ENCODE measurements at regions not wholly inside any gene's neighbourhood (a gene's known extent, or its start where the extent isn't known, plus 50 kb on each side); places are given as distances from the start of the nearest gene placed in this dataset.

DNA sequence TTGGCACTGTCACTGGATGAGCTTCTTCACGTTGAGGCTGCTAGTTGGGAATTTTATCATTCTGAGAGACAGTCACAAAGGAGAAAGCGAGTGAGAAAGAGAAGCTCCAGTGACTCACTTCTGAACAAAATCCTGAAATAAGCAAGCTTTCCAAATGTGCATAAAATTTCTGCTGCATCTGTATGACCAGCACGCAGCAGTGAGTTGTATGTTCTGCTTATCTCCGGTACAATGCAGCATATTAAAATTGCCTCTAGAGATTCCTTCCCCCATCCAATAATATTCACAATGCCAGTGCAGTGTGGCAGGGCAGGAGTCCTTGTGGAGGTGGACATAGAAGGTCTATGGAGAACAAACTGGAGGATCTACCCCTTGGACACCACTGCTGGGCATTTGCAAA, 290.5 kb downstream of the ADGB start:
- TF ChIP-seq, protein P1, sequence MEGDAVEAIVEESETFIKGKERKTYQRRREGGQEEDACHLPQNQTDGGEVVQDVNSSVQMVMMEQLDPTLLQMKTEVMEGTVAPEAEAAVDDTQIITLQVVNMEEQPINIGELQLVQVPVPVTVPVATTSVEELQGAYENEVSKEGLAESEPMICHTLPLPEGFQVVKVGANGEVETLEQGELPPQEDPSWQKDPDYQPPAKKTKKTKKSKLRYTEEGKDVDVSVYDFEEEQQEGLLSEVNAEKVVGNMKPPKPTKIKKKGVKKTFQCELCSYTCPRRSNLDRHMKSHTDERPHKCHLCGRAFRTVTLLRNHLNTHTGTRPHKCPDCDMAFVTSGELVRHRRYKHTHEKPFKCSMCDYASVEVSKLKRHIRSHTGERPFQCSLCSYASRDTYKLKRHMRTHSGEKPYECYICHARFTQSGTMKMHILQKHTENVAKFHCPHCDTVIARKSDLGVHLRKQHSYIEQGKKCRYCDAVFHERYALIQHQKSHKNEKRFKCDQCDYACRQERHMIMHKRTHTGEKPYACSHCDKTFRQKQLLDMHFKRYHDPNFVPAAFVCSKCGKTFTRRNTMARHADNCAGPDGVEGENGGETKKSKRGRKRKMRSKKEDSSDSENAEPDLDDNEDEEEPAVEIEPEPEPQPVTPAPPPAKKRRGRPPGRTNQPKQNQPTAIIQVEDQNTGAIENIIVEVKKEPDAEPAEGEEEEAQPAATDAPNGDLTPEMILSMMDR (IDR thresholded peaks at IDR 0.05) = no peak
- no peak for TF ChIP-seq POLR2A (IDR thresholded peaks at IDR 0.05)
